Suprapubic skin (tissue), 4 donors: ENCODE measurements at regions not wholly inside any gene's neighbourhood (a gene's known extent, or its start where the extent isn't known, plus 50 kb on each side); places are given as distances from the start of the nearest gene placed in this dataset.

Experiments used
- CTCF ChIP-seq, 2 donors: fragments of 200-600 bp in 1 of 2; fragments of 450-650 bp in 1 of 2; sonication (generic) in 1 of 2; IDR thresholded peaks; one replicate each; pipeline ENCODE4 v1.5.1; 2016 to 2019; ENCODE audit warnings: antibody characterized with exemption in 2 of 2, mild to moderate bottlenecking in 1 of 2, moderate library complexity in 1 of 2
- EP300 ChIP-seq: sonication (generic); formaldehyde crosslinking; IDR thresholded peaks from one replicate; pipeline ENCODE4 v1.6.1; 2017; ENCODE audit warnings: antibody characterized with exemption
- POLR2AphosphoS5 ChIP-seq, 3 donors: sonication (generic); formaldehyde crosslinking; IDR thresholded peaks; one replicate each; pipeline ENCODE4 v1.6.1; 2017; ENCODE audit warnings: antibody characterized with exemption in 3 of 3

- TF ChIP-seq CTCF (IDR thresholded peaks at IDR 0.05) (no peak), POLR2AphosphoS5 (IDR thresholded peaks at IDR 0.05) (no peak), EP300 (no peak)
These were observed 417.4 kb downstream of the TMEM135 start for GRCh38 chr11:87455180-87455579.
